Loucy (cell line): ENCODE measurements at regions not wholly inside any gene's neighbourhood (a gene's known extent, or its start where the extent isn't known, plus 50 kb on each side); places are given as distances from the start of the nearest gene placed in this dataset.

Experiments
- H2AFZ ChIP-seq: fragments of 200-600 bp; sonication (generic); 2 replicates; pipeline ENCODE4 v1.6.0; 2016; ENCODE audit warnings: antibody characterized with exemption, mild to moderate bottlenecking, low read length, moderate library complexity
- H3F3A ChIP-seq: fragments of 200-600 bp; 2 replicates; pipeline ENCODE4 v1.6.0; 2016; ENCODE audit warnings: antibody characterized with exemption, low read depth, mild to moderate bottlenecking
- H3K27me3 ChIP-seq: fragments of 200-600 bp; sonication (generic); 2 replicates; pipeline ENCODE4 v1.6.1; 2014; ENCODE audit warnings: low read length, mild to moderate bottlenecking; ENCODE audit not compliant: insufficient read depth, poor library complexity, severe bottlenecking
- H3K36me3 ChIP-seq: fragments of 200-600 bp; sonication (generic); 2 replicates; pipeline ENCODE4 v1.6.1; 2016; ENCODE audit warnings: low read length; ENCODE audit not compliant: insufficient read depth
- H3K4me1 ChIP-seq: fragments of 200-600 bp; sonication (generic); 2 replicates; pipeline ENCODE4 v1.5.1; 2014; ENCODE audit warnings: low read length, mild to moderate bottlenecking; ENCODE audit not compliant: insufficient read depth, poor library complexity, severe bottlenecking
- H3K4me2 ChIP-seq: fragments of 200-600 bp; sonication (generic); 2 replicates; pipeline ENCODE4 v1.6.0; 2014; ENCODE audit warnings: antibody characterized with exemption, low read length, low read depth, mild to moderate bottlenecking; ENCODE audit not compliant: poor library complexity, severe bottlenecking
- H3K4me3 ChIP-seq: fragments of 200-600 bp; sonication (generic); 2 replicates; pipeline ENCODE4 v1.5.1; 2014; ENCODE audit warnings: low read length, mild to moderate bottlenecking, mixed read lengths; ENCODE audit not compliant: poor library complexity, severe bottlenecking
- H3K79me2 ChIP-seq: fragments of 200-600 bp; sonication (generic); 2 replicates; pipeline ENCODE4 v1.6.1; 2014; ENCODE audit warnings: low read length; ENCODE audit not compliant: insufficient read depth
- H3K9ac ChIP-seq: fragments of 200-600 bp; sonication (generic); 2 replicates; pipeline ENCODE4 v1.6.0; 2014; ENCODE audit warnings: mild to moderate bottlenecking, low read depth, low read length, moderate library complexity; ENCODE audit not compliant: poor library complexity, severe bottlenecking
- H3K9me2 ChIP-seq: fragments of 200-600 bp; sonication (generic); replicated peaks from 2 replicates; pipeline ENCODE4 v1.6.1; 2016; ENCODE audit warnings: low read depth, low read length, mixed read lengths
- H3K9me3 ChIP-seq: fragments of 200-600 bp; sonication (generic); 2 replicates; pipeline ENCODE4 v1.6.1; 2014; ENCODE audit warnings: mild to moderate bottlenecking, antibody characterized with exemption, low read length, low read depth; ENCODE audit not compliant: insufficient read depth
- H4K20me1 ChIP-seq: fragments of 200-600 bp; sonication (generic); 2 replicates; pipeline ENCODE4 v1.6.0; 2014; ENCODE audit warnings: antibody characterized with exemption, low read length, mild to moderate bottlenecking; ENCODE audit not compliant: insufficient read depth, poor library complexity, severe bottlenecking
- EZH2phosphoT487 ChIP-seq: fragments of 200-600 bp; IDR thresholded peaks from 2 replicates; pipeline ENCODE4 v1.6.1; 2018; ENCODE audit warnings: antibody characterized with exemption, mild to moderate bottlenecking, moderate library complexity, borderline replicate concordance
- TF ChIP-seq, protein P1 (sequence below): fragments of 200-600 bp; sonication (generic); conservative IDR thresholded peaks from 2 replicates; pipeline ENCODE4 v1.5.1; 2014; ENCODE audit warnings: mild to moderate bottlenecking, antibody characterized with exemption, low read length

DNA sequence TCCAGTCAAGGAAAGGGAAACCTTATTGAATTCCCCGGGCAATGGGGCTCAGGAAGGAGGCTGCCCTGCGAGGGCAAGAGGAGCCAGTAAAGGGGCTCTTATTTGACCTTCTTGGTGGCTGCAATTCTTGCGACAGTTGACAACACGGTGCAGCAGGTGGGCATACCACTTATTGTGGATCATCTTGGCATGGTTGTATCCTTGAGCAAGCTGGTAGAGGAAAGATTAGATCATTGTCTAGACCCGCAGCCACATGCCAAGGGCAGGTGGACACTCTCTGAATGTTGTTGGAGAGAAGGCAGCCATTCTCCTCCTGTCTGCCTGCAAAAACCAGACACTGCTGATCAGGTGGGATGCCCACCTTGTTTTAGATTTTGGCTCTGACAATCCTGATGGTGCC lies 170.2 kb upstream of the CHST9 start:
- no peaks in the 10 kb centered on the region for H4K20me1 ChIP-seq
- no peaks in the 10 kb centered on the region for H3K9me2 ChIP-seq
- no peaks in the 10 kb centered on the region for H3K9me3 ChIP-seq
- H3K4me2 ChIP-seq: no peak overlapping the region
- H3K4me1 ChIP-seq: no peaks in the 10 kb centered on the region
- H3K36me3 ChIP-seq: no peaks in the 10 kb centered on the region
- no peaks in the 10 kb centered on the region for H3F3A ChIP-seq
- no peaks in the 10 kb centered on the region for H3K27me3 ChIP-seq
- TF ChIP-seq, protein P1, sequence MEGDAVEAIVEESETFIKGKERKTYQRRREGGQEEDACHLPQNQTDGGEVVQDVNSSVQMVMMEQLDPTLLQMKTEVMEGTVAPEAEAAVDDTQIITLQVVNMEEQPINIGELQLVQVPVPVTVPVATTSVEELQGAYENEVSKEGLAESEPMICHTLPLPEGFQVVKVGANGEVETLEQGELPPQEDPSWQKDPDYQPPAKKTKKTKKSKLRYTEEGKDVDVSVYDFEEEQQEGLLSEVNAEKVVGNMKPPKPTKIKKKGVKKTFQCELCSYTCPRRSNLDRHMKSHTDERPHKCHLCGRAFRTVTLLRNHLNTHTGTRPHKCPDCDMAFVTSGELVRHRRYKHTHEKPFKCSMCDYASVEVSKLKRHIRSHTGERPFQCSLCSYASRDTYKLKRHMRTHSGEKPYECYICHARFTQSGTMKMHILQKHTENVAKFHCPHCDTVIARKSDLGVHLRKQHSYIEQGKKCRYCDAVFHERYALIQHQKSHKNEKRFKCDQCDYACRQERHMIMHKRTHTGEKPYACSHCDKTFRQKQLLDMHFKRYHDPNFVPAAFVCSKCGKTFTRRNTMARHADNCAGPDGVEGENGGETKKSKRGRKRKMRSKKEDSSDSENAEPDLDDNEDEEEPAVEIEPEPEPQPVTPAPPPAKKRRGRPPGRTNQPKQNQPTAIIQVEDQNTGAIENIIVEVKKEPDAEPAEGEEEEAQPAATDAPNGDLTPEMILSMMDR: no peak
- TF ChIP-seq EZH2phosphoT487: no peak
- H3K9ac ChIP-seq: no peak overlapping the region
- H2AFZ ChIP-seq: no peak overlapping the region
- no peak overlapping the region for H3K4me3 ChIP-seq
- H3K79me2 ChIP-seq: no peaks in the 10 kb centered on the region

DNA sequence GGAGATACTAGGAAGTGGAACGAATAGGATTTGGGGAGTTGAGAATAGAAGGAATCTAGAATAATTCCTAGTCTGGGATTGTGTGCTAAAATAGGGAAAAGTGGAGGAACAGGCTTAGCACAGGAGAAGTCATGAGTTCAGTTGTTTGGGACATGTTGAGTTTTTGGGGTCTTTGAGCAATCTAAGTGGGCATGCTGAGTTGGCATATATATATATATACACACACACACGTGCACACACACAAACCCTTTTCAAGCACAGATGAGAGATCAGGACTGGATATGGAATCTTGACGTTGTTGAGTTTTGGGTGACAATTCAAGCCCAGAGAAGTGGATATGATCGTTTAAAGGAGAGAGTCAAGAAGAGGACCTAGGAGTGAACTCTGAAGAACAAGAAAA lies 168.2 kb upstream of the CHST9 start:
- Histone ChIP-seq H3K27me3 (no peaks in the 10 kb centered on the region), H3K4me3 (no peak overlapping the region), H3K9me3 (no peaks in the 10 kb centered on the region), H3K9ac (no peak overlapping the region), H3K4me2 (no peak overlapping the region), H3K36me3 (no peaks in the 10 kb centered on the region), H4K20me1 (no peaks in the 10 kb centered on the region), H3F3A (no peaks in the 10 kb centered on the region), H3K79me2 (no peaks in the 10 kb centered on the region), H3K4me1 (no peaks in the 10 kb centered on the region), H3K9me2 (no peaks in the 10 kb centered on the region), H2AFZ (no peak overlapping the region)
- no peak for TF ChIP-seq EZH2phosphoT487
- TF ChIP-seq, protein P1: no peak

DNA sequence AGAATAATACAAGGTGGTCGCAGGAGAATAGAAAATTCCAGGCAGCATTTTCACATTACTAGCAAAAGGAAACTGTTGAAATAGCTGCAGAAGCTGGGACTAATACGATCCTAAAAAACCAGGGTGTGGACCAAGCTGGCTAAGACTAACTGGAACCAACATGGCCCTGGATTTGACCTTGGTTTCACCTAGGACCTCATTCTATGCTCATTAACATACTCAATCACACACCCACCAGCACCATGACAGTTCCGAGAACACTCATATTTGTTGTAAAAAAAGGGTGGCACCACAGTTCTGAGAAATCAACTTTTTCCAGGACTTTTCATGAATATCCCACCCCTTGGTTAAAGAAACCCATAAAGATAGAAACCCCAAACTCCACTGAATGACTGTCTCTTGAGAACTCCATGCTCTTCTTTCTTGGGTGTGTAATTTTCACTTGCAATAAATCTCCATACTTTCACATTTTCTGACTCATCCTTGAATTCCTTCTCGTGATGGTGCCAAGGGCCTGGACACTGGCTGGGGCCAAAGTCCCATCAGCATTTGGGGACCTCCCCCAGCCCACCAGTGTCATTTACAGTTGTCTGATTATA lies 164.3 kb upstream of the CHST9 start:
- no peak for TF ChIP-seq EZH2phosphoT487
- TF ChIP-seq, protein P1: no peak
- H3K36me3 ChIP-seq: no peaks in the 10 kb centered on the region
- H3K4me2 ChIP-seq: no peak overlapping the region

More for the DNA sequence above, 164.3 kb upstream of the CHST9 start:
- Histone ChIP-seq H3K79me2 (no peaks in the 10 kb centered on the region), H2AFZ (no peak overlapping the region), H3K27me3 (no peaks in the 10 kb centered on the region), H3K4me3 (no peak overlapping the region), H3K9me2 (no peaks in the 10 kb centered on the region), H3K9ac (no peak overlapping the region), H4K20me1 (no peaks in the 10 kb centered on the region), H3K9me3 (no peaks in the 10 kb centered on the region), H3K4me1 (no peaks in the 10 kb centered on the region), H3F3A (no peaks in the 10 kb centered on the region)
